Endothelial cell of umbilical vein (primary cell): ENCODE measurements at regions not wholly inside any gene's neighbourhood (a gene's known extent, or its start where the extent isn't known, plus 50 kb on each side); places are given as distances from the start of the nearest gene placed in this dataset.

Source experiments
- BruUV-seq: library from RNA; stranded (reverse); fragments of 400-500 nt; replicated peaks from 2 replicates; lab custom pipeline; 2021; lab: Mats Ljungman, UMichigan
- CTCF ChIA-PET: fragments of 300-600, 350-600 bp; sonication (Branson Sonifier 250); formaldehyde crosslinking; loops from one replicate; lab custom pipeline; 2021; ENCODE audit warnings: antibody characterized with exemption, inconsistent platforms; lab: Charles Lee
- POLR2A ChIA-PET: fragments of 300-600, 350-600 bp; sonication (Branson Sonifier 250); formaldehyde crosslinking; loops from one replicate; lab custom pipeline; 2021; ENCODE audit warnings: antibody characterized with exemption, inconsistent platforms; lab: Charles Lee
- DNase-seq: peaks from one replicate; pipeline ENCODE4 v3.0.0-alpha.2; 2011; ENCODE audit warnings: low read depth, low spot score
- FAIRE-seq: peaks from 2 replicates; lab custom pipeline; 2011; peaks lifted over from hg19 to GRCh38; lab: Jason Lieb, UNC
- H2AFZ ChIP-seq: 2 replicates; pipeline ENCODE4 v1.6.0; 2012; ENCODE audit warnings: low read depth, low read length, control low read depth, inconsistent platforms
- H3K27ac ChIP-seq: 2 replicates; pipeline ENCODE4 v1.5.1; 2011; ENCODE audit warnings: low read depth, mild to moderate bottlenecking, control low read depth, low read length, moderate library complexity; ENCODE audit not compliant: insufficient read depth
- H3K27me3 ChIP-seq, 2 experiments: 2 replicates each; pipeline versions ENCODE4 v1.6.0 to v1.6.1; 2011; ENCODE audit warnings: low read length in 2 of 2, mixed read lengths in 1 of 2; ENCODE audit not compliant: control insufficient read depth in 2 of 2, insufficient read depth in 2 of 2
- H3K36me3 ChIP-seq, 2 experiments: 2 replicates in 1 of 2; 3 replicates in 1 of 2; pipeline ENCODE4 v1.5.1; 2011; ENCODE audit warnings: low read length in 2 of 2, mild to moderate bottlenecking in 1 of 2, moderate library complexity in 1 of 2; ENCODE audit not compliant: control insufficient read depth in 2 of 2, insufficient read depth in 2 of 2; ENCODE audit errors: extremely low read depth in 1 of 2
- H3K4me1 ChIP-seq: 3 replicates; pipeline ENCODE4 v1.5.1; 2011; ENCODE audit warnings: mild to moderate bottlenecking, low read length; ENCODE audit not compliant: control insufficient read depth, insufficient read depth; ENCODE audit errors: extremely low read depth
- H3K4me2 ChIP-seq: 2 replicates; pipeline ENCODE4 v1.6.1; 2011; ENCODE audit warnings: low read length, control low read depth, mixed read lengths; ENCODE audit not compliant: insufficient read depth
- H3K4me3 ChIP-seq, 3 experiments: fragments of 200-600 bp in 1 of 3; sonication (generic), shearing (Covaris generic) in 1 of 3; replicated peaks in 1 of 3; 2 replicates each; pipeline ENCODE4 v1.5.1; 2011 to 2016; ENCODE audit warnings: control low read depth in 3 of 3, low read length in 3 of 3, mild to moderate bottlenecking in 2 of 3, inconsistent platforms in 1 of 3, low read depth in 1 of 3, moderate library complexity in 1 of 3; ENCODE audit not compliant: insufficient read depth in 1 of 3
- H3K79me2 ChIP-seq: 2 replicates; pipeline ENCODE4 v1.6.0; 2012; ENCODE audit warnings: low read length, inconsistent platforms; ENCODE audit not compliant: control insufficient read depth, insufficient read depth
- H3K9ac ChIP-seq: replicated peaks from 2 replicates; pipeline ENCODE3; 2011; ENCODE audit warnings: low read length, control low read depth; ENCODE audit not compliant: insufficient read depth; ENCODE audit errors: extremely low read depth
- H3K9me1 ChIP-seq: replicated peaks from 3 replicates; pipeline ENCODE4 v1.6.0; 2011; ENCODE audit warnings: mild to moderate bottlenecking, low read length; ENCODE audit not compliant: control insufficient read depth, insufficient read depth; ENCODE audit errors: extremely low read depth
- H3K9me3 ChIP-seq: replicated peaks from 2 replicates; pipeline ENCODE4 v1.5.1; 2012; ENCODE audit warnings: low read length, inconsistent platforms; ENCODE audit not compliant: control insufficient read depth, insufficient read depth
- H4K20me1 ChIP-seq: replicated peaks from 2 replicates; pipeline ENCODE3; 2011; ENCODE audit warnings: mild to moderate bottlenecking, low read length; ENCODE audit not compliant: control insufficient read depth, insufficient read depth; ENCODE audit errors: extremely low read depth
- EZH2 ChIP-seq: IDR thresholded peaks from 2 replicates; pipeline ENCODE4 v1.6.1; 2012; ENCODE audit warnings: borderline replicate concordance, low read depth, mild to moderate bottlenecking, moderate library complexity, low read length, inconsistent platforms; ENCODE audit not compliant: severe bottlenecking
- FOS ChIP-seq: IDR thresholded peaks from 2 replicates; pipeline ENCODE4 v1.6.1; 2011; ENCODE audit warnings: mild to moderate bottlenecking, low read length, moderate library complexity, borderline replicate concordance; ENCODE audit not compliant: insufficient read depth
- GATA2 ChIP-seq: IDR thresholded peaks from 2 replicates; pipeline ENCODE4 v1.7.0; 2011; ENCODE audit warnings: low read depth, mild to moderate bottlenecking, moderate library complexity, mixed read lengths, low read length; ENCODE audit not compliant: insufficient read length, insufficient read depth
- JUN ChIP-seq: IDR thresholded peaks from 2 replicates; pipeline ENCODE4 v1.6.1; 2011; ENCODE audit warnings: borderline replicate concordance, low read depth; ENCODE audit not compliant: insufficient read length, insufficient read depth
- MYC ChIP-seq: IDR thresholded peaks from one replicate; pipeline ENCODE4 v1.6.1; 2011; ENCODE audit warnings: mild to moderate bottlenecking, low read depth, low read length
- POLR2A ChIP-seq: IDR thresholded peaks from 2 replicates; pipeline ENCODE4 v1.6.1; 2012; ENCODE audit warnings: low read depth, mild to moderate bottlenecking, control low read depth, low read length
- POLR2AphosphoS5 ChIP-seq: IDR thresholded peaks from 2 replicates; pipeline ENCODE4 v1.6.1; 2012; ENCODE audit warnings: low read depth, mild to moderate bottlenecking, control low read depth, low read length, moderate library complexity; ENCODE audit not compliant: insufficient read depth
- dilution Hi-C: fragments of 300-500 bp; cut with MboI; formaldehyde crosslinking; loops from one replicate; pipeline ENCODE4 v1.15.0; 2019; ENCODE audit warnings: low sequenced_read_pairs; ENCODE audit not compliant: extremely low pct_ligation_motif_present
- intact Hi-C: fragments of 100-400 bp; cut with micrococcal nuclease; formaldehyde crosslinking; loops from one replicate; pipeline ENCODE4 v1.10.0; 2022
- TF ChIP-seq, protein P1 (sequence below), 2 donors: IDR thresholded peaks; 1 replicate in 1 of 2; 2 replicates in 1 of 2; pipeline ENCODE4 v1.5.1; 2011; ENCODE audit warnings: low read length in 2 of 2, mild to moderate bottlenecking in 2 of 2, moderate library complexity in 2 of 2, control low read depth in 1 of 2, inconsistent platforms in 1 of 2, low read depth in 1 of 2; ENCODE audit not compliant: insufficient read depth in 1 of 2; ENCODE audit errors: extremely low read depth in 1 of 2
- TF ChIP-seq, protein P2 (sequence below): IDR thresholded peaks from 2 replicates; pipeline ENCODE4 v1.6.1; 2011; ENCODE audit not compliant: insufficient read depth, insufficient read length

DNA sequence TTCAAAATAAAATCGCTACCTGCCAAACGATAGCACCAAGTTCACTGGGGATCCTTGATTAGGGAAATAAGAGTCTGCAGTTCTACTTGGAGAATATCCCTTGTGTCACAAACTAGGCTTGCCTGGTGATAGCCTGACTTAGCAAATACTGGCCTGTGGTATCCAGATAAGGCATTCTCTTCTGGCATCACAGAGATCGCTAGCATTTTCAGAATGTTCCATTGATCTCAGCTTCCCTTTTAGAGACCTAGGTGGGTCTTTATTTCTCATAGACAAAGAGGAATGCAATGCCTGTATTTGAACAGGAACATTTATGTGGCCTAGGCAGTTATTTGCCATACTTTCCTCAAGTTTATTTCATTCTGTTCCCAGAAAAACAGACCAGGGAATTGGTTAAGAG, 349.1 kb downstream of the STK39 start:
- no peak overlapping the region for H3K4me2 ChIP-seq
- no peak overlapping the region for H2AFZ ChIP-seq
- no peak overlapping the region for H3K9ac ChIP-seq
- POLR2A ChIA-PET, result no interaction called here
- H3K4me1 ChIP-seq, result no peaks in the 10 kb centered on the region
- no peaks in the 10 kb centered on the region for H3K9me1 ChIP-seq
- H3K27ac ChIP-seq, result no peak overlapping the region
- CTCF ChIA-PET, result no interaction called here
- no peak for FAIRE-seq
- no TSS peak for BruUV-seq
- no peaks in the 10 kb centered on the region for H3K27me3 ChIP-seq
- H3K4me3 ChIP-seq, result no peak overlapping the region
- dilution Hi-C loops, result no loop called here
- DNase-seq, result no peak
- H4K20me1 ChIP-seq, result no peaks in the 10 kb centered on the region
- no peaks in the 10 kb centered on the region for H3K36me3 ChIP-seq
- TF ChIP-seq JUN (no peak), EZH2 (no peak), GATA2 (no peak), POLR2A (no peak), POLR2AphosphoS5 (no peak), FOS (no peak), MYC (no peak)
- TF ChIP-seq, protein P1, sequence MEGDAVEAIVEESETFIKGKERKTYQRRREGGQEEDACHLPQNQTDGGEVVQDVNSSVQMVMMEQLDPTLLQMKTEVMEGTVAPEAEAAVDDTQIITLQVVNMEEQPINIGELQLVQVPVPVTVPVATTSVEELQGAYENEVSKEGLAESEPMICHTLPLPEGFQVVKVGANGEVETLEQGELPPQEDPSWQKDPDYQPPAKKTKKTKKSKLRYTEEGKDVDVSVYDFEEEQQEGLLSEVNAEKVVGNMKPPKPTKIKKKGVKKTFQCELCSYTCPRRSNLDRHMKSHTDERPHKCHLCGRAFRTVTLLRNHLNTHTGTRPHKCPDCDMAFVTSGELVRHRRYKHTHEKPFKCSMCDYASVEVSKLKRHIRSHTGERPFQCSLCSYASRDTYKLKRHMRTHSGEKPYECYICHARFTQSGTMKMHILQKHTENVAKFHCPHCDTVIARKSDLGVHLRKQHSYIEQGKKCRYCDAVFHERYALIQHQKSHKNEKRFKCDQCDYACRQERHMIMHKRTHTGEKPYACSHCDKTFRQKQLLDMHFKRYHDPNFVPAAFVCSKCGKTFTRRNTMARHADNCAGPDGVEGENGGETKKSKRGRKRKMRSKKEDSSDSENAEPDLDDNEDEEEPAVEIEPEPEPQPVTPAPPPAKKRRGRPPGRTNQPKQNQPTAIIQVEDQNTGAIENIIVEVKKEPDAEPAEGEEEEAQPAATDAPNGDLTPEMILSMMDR (IDR thresholded peaks at IDR 0.05; ENCODE audit: extremely low read depth in 1 of 2, insufficient read depth in 1 of 2, low read depth in 1 of 2, low read length in 2 of 2), result no peak
- TF ChIP-seq, protein P2, sequence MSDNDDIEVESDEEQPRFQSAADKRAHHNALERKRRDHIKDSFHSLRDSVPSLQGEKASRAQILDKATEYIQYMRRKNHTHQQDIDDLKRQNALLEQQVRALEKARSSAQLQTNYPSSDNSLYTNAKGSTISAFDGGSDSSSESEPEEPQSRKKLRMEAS, result no peak
- H3K9me3 ChIP-seq, result no peaks in the 10 kb centered on the region
- H3K79me2 ChIP-seq, result no peaks in the 10 kb centered on the region
- intact Hi-C loops, result no loop called here
